Motor neuron (in vitro differentiated cells): ENCODE measurements at regions not wholly inside any gene's neighbourhood (a gene's known extent, or its start where the extent isn't known, plus 50 kb on each side); places are given as distances from the start of the nearest gene placed in this dataset.
"Not testable (repeated sequence)": the region's sequence is repeated elsewhere in the genome, so short reads cannot be mapped to it uniquely, and the experiment has no call there.

Experiments used
- ATAC-seq, 8 experiments: fragments of 200-7000 bp; cut with Tn5 transposase; replicated peaks in 6 of 8; 2 replicates each; pipeline ENCODE4 v1.8.0; 2021; ENCODE audit warnings: mild to moderate bottlenecking in 8 of 8, moderate library complexity in 8 of 8
- H3K27ac ChIP-seq, 2 donors: fragments of 250-450 bp; sonication (Bioruptor Pico); 2 replicates each; pipeline ENCODE4 v1.9.0; 2021; ENCODE audit warnings: antibody characterized with exemption in 2 of 2, mild to moderate bottlenecking in 2 of 2, moderate library complexity in 1 of 2
- H3K4me1 ChIP-seq, 2 donors: fragments of 250-450 bp; sonication (Bioruptor Pico); replicated peaks in 1 of 2; 2 replicates each; pipeline ENCODE4 v1.6.1; 2021; ENCODE audit warnings: antibody characterized with exemption in 2 of 2, mild to moderate bottlenecking in 2 of 2, moderate library complexity in 1 of 2
- H3K4me3 ChIP-seq, 5 donors: fragments of 250-450 bp; sonication (Bioruptor Pico); 2 replicates each; pipeline ENCODE4 v1.9.0; 2021; ENCODE audit warnings: antibody characterized with exemption in 5 of 5, mild to moderate bottlenecking in 5 of 5, moderate library complexity in 4 of 5
- WGBS, 10 experiments: fragments of 450-650 bp; shearing (Covaris generic); methylation state at CpG; one replicate each; pipeline ENCODE4 v1.0.0; 2022; 5-methylcytosine and 5-hydroxymethylcytosine counted together
- in situ Hi-C, 9 experiments: fragments of 400-800 bp; cut with MboI; loops; one replicate each; pipeline ENCODE4 v1.15.0; 2021; ENCODE audit warnings: low sequenced_read_pairs in 9 of 9, low pct_unique_long_range_greater_than_20kb in 2 of 9; ENCODE audit not compliant: unreplicated experiment in 9 of 9

DNA sequence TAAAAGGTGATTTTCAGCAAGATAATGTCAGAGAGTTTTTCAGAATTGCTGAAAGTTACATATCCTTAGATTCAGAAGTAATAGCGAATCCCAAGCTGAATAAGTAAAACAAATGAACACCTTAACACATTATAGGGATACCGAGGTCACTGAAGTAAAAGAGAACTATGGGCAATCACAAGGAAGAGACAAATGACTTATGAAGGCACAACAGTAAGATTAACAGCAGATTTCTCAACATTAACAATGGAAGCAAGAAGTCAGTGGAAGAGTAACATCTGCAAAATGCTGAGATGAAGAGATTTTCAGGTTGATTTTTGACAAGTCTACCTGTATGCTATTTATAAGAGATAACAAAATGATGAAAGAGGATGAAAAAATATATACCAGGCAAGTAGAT lies 86.1 kb upstream of the EZR start:
- no peak overlapping the region for H3K27ac ChIP-seq
- 0 to 92% (median 70%) methylated on average over 2 of the region's 2 CpGs; no CpG with 5 or more reads in 1 of the 10 experiments for WGBS, 10 experiments
- in situ Hi-C loops, result no loop called here
- no peak for ATAC-seq
- H3K4me3 ChIP-seq, result no peak overlapping the region
- H3K4me1 ChIP-seq, result peaks cover 2 to 5% of the 10 kb centered on the region in 2 donors

DNA sequence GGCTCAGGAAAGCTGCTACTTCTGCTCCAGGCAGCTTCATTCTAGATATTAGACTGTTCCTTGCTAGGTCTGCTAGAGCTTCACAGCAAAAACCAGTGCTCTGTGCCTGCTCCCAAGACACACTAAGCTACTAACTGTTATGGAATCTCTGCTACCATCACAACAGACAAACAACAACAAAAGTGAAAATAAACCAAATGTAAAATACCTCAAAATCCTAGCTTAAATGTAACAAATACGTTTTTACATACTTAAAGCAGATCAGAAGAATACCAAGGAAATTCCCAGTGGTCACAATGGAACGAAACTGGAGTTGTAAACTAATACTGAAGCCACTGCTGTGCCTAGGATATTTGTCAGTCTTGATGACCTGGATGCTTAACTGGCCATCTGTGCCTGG lies 84.6 kb upstream of the EZR start:
- no peaks in the 10 kb centered on the region for H3K4me1 ChIP-seq
- no peak for ATAC-seq
- 6 to 100% (median 78%) methylated on average over 1 to 2 of the region's 2 CpGs; no CpG with 5 or more reads in 2 of the 10 experiments for WGBS, 10 experiments
- H3K4me3 ChIP-seq, result no peak overlapping the region
- H3K27ac ChIP-seq, result no peak overlapping the region
- in situ Hi-C loops, result no loop called here

DNA sequence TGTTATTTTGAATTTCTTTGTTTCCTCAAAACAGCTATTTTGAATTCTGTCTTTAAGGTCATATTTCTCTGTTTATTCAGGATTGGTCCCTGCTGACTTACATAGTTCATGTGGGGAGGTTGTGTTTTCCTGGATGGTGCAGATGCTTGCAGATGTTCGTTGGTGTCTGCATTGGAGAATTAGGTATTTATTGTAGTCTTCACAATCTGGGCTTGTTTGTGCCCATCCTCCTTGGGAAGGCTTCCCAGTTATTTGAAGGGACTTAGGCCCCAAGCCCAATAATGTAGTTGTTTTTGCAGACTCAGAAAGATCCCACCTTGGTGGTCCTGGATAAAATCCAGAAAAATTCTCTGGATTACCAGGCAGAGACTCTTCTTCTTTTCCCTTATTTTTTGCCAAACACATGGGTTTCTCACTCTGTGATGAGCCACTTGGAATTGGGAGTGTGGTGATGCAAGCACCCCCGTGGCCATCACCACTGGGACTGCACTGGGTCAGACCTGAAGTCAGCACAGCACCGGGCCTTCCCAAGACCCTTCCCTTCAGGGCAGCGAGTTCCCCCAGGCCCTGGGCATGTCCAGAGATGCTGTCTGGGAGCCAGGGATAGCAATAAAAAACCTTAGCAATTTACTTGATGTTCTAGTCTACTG lies 81.6 kb upstream of the EZR start:
- ATAC-seq, result no peak
- Histone ChIP-seq H3K4me3 (no peak overlapping the region), H3K4me1 (no peaks in the 10 kb centered on the region), H3K27ac (no peak overlapping the region)
- in situ Hi-C loops, result no loop called here
- WGBS, 10 experiments, result 39 to 93% (median 50%) methylated on average over 1 to 4 of the region's 4 CpGs; no CpG with 5 or more reads in 5 of the 10 experiments

DNA sequence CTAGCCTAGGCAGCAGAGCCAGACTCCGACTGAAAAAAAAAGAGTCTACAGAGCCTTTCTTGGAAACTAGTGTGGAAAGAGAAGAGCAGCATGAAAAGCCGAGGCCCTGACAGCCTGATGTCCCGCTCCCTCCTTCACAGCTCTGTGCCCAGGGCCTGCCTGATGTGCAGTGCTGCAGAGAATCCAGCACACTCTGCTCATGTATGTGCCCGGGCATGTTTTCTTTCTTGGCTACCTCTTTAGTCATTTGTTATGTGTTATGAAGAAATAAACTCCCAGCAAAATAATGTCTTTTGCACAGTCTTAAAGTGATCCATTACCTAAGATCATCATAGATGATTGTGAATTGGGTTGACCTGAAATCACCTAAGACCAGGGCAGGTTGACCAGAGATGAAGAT lies 78.1 kb upstream of the EZR start:
- in situ Hi-C loops, result no loop called here
- H3K4me1 ChIP-seq, result no peaks in the 10 kb centered on the region
- WGBS, 10 experiments, result 0 to 100% (median 100%) methylated on average over 1 to 2 of the region's 4 CpGs; no CpG with 5 or more reads in 5 of the 10 experiments
- H3K27ac ChIP-seq, result no peak overlapping the region
- no peak for ATAC-seq
- H3K4me3 ChIP-seq, result no peak overlapping the region

DNA sequence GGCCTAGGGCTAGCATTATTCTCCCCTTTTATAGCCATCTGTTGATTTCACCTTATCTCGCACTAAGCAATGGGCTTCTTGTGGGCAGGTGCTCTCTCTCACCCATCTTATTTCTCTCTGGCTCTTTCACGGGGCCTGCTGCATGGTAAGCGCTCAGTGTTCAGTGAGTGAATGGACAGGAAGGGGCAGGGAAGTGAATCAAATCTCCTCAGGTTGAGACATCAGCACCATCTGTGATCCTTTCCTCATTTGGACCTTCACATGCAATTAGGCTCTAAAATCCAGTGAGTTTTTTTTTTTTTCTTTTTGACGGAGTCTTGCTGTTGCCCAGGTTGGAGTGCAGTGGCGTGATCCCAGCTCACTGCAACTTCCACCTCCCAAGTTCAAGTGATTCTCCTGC lies 76.5 kb upstream of the EZR start:
- no peaks in the 10 kb centered on the region for H3K4me1 ChIP-seq
- no peak for ATAC-seq
- 60 to 100% (median 91%) methylated on average over 1 to 5 of the region's 5 CpGs; no CpG with 5 or more reads in 2 of the 10 experiments for WGBS, 10 experiments
- in situ Hi-C loops, result no loop called here
- H3K4me3 ChIP-seq, result no peak overlapping the region
- no peak overlapping the region for H3K27ac ChIP-seq

DNA sequence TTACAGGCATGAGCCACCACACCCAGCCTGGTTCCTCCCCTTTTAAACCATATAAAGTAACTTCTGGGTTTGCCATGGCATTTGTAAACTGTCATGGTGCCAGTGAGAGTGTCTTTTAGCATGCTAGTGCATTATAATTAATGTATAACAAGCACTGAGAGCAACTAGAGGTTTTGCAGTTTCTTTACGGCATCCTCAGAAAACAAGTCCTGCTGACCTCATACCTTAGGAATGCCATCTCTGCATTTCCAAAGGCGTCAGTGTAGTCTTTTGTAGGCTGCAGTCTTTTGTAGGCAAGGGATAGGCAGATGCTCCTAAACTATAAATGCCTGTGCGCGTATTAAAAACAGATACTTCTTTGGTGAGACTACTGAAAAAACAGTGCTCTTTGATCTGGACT lies 75.0 kb upstream of the EZR start:
- no peak overlapping the region for H3K27ac ChIP-seq
- no peaks in the 10 kb centered on the region for H3K4me1 ChIP-seq
- in situ Hi-C loops, result no loop called here
- H3K4me3 ChIP-seq, result no peak overlapping the region
- WGBS, 10 experiments, result 0 to 94% (median 40%) methylated on average over 1 to 4 of the region's 4 CpGs
- ATAC-seq, result peak; percentile 35 to 96 (median 77)

DNA sequence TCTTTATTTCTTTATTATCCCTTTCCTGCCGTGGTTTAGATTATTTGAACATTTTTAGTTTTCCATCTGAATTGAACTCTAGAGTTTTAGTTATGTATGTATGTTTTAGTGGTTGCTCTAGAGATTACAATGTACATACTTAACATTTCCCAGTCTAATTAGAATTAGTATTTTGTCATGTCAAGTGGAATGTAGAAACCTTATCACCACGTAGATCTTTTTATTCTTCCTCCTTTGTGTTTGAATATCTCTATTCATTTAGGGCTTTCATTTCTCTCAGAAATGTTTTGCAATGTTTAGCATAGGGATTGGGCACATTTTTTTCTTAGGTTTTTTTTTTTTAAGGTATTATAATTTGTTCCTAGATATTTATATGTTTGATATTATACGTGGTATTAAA lies 73.1 kb upstream of the EZR start:
- Histone ChIP-seq H3K4me1 (no peaks in the 10 kb centered on the region), H3K4me3 (no peak overlapping the region), H3K27ac (no peak overlapping the region)
- ATAC-seq, result peak in 2 of 8 experiments; percentile 42 to 44
- WGBS, 10 experiments, result 29 to 100% (median 65%) methylated on average over 2 to 3 of the region's 3 CpGs
- in situ Hi-C loops, result no loop called here

DNA sequence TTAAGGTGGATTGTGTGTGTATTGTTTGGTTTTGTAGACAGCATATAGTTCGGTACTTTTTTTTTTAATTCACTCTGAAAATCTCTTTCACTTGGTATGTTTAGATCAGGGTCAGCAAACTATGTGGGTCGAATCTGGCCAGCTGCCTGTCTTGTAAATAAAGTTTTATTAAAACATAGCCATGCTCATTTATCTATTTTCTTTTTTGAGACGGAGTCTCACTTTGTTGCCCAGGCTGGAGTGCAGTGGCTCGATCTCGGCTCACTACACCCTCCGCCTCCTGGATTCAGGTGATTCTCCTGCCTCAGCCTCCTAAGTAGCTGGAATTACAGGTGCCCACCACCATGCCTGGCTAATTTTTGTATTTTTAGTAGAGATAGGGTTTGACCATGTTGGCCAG lies 72.4 kb upstream of the EZR start:
- 88 to 100% (median 100%) methylated on average over 1 to 6 of the region's 6 CpGs; no CpG with 5 or more reads in 1 of the 10 experiments for WGBS, 10 experiments
- ATAC-seq, in situ Hi-C loops: not testable (repeated sequence)

DNA sequence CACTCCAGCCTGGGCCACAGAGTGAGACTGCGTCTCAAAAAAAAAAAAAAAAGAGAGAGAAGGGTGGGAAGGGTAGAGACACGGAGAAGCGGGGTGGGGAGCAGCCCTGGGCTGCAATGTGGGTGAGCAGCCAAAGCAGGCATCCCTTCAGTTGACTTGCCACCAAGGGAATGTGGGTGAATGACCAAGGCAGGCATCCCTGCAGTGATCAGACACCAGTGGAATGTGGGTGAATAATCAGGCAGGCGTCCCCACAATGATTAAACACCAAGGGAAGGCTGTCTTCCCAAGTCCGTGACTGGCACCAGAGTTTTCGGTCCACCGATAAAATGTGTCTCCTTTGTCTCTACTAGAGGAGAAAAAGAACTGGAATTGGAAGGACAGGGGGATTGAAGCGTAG lies 69.0 kb upstream of the EZR start:
- in situ Hi-C loops, H3K27ac ChIP-seq, H3K4me1 ChIP-seq, H3K4me3 ChIP-seq, ATAC-seq: not testable (repeated sequence)
- 73 to 100% (median 100%) methylated on average over 1 to 5 of the region's 8 CpGs; no CpG with 5 or more reads in 3 of the 10 experiments for WGBS, 10 experiments

More for the DNA sequence above, 72.4 kb upstream of the EZR start:
- H3K4me3 ChIP-seq, H3K27ac ChIP-seq, H3K4me1 ChIP-seq: not testable (repeated sequence)

DNA sequence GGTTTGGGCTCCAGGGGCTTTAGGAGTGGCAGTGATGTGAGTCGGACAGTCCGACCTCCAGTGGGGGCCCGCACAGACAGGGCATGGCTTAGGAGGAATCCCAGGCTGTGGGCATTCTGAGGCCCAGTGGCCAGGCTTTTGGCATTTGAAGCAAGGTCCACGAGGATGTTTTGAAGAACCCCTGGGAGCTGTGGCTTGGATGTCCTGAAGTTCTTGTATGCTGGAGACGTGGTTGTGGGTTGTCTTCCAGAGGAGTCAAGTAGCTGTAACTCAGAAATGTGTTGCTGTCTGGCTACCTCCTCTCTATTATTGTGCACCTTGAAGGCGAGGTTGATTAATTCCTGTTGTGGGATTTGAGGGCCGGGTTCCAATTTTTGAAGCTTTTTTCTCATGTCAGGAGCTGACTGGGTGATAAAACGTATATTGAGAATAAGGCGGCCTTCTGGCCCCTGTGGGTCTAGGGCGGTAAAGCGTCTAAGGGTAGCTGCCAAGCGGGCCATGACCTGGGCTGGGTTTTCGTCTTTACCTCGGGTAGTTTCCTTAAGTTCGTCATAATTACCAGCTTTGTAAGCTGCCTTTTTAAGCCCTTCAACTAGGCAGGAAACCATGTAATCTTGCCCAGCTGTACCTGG lies 67.3 kb upstream of the EZR start:
- H3K4me1 ChIP-seq, in situ Hi-C loops, ATAC-seq, H3K27ac ChIP-seq, H3K4me3 ChIP-seq: not testable (repeated sequence)
- 40 to 94% (median 87%) methylated on average over 1 to 9 of the region's 15 CpGs; no CpG with 5 or more reads in 3 of the 10 experiments for WGBS, 10 experiments

DNA sequence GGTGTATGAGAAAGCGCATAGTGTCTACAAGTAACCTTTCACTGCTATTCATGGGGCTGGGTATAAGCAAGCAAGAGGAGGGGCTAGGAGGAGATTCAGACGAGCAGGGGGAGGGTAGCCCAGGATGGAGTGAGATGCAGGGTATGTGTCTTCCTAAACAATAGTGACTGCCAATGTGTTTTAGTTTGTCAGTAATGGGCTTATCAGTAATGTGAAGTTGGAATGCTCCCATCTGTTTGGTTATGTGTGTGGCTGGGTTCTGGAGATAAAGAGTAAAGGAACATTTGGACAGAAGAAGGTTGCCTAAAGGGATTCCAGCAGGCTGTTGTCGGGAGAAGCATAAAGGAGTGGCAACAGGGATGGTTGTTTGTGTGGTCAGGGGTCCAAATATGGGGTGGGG lies 62.7 kb upstream of the EZR start:
- H3K27ac ChIP-seq, H3K4me3 ChIP-seq, ATAC-seq, H3K4me1 ChIP-seq, in situ Hi-C loops: not testable (repeated sequence)
- WGBS, 10 experiments, result 22 to 100% (median 93%) methylated on average over 1 to 3 of the region's 3 CpGs; no CpG with 5 or more reads in 4 of the 10 experiments

DNA sequence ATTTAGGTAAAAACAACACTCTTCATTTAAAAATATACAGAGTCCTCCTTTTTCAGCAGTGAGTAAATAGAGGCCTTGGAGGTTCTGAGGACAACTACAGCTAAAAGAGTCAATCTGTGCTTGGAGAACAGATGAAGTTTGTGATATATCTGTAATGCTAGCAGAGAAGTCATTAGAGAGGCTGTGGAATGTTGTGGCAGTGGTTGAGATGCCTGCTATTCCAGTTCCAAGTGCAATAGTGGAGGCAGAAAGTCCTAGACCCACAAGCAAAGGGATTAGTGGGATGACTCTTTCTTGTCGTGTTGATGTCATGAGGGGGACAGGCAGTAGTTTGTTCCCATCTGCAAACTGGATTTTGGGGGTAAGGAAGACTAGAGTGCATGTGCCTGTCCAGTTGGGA lies 62.1 kb upstream of the EZR start:
- WGBS, 10 experiments, result 40 to 80% methylated on average over 1 of the region's 1 CpG; no CpG with 5 or more reads in 8 of the 10 experiments
- ATAC-seq, H3K27ac ChIP-seq, H3K4me3 ChIP-seq, in situ Hi-C loops, H3K4me1 ChIP-seq: not testable (repeated sequence)

DNA sequence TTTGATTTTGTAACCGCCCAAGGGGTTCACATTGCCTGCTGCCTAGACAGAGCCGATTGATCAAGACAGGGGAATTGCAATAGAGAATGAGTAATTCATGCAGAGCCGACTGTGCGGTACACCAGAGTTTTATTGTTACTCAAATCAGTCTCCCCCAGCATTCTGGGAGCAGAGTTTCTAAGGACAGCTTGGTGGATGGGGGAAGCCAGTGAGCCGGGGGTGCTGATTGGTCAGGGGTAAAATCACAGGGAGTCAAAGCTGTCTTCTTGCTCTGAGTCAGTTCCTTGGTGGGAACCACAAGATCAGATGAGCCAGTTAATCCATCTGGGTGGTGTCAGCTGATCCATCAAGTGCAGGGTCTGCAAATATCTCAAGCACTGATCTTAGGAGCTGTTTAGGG lies 60.0 kb upstream of the EZR start:
- Histone ChIP-seq H3K27ac (no peak overlapping the region), H3K4me3 (no peak overlapping the region), H3K4me1 (peaks cover 0 to 4% of the 10 kb centered on the region in 2 donors)
- ATAC-seq, result no peak
- in situ Hi-C loops, result no loop called here
- 73 to 100% (median 82%) methylated on average over 1 to 5 of the region's 5 CpGs; no CpG with 5 or more reads in 2 of the 10 experiments for WGBS, 10 experiments

DNA sequence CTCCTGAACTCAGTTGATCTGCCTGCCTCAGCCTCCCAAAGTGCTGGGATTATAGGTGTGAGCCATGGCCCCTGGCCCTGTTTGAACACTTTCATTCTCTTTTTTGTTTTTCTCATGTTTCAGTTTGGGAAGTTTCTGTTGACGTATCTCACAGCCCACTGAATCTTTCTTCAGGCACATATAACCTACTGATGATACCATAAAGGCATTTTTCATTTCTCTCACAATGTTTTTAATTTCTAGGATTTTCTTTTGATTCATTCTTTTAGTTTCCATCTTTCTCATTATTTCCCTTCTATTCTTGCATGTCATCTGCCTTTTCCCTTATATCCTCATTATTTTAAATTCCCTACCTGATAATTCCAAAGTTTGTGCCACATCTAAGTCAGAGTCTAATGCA lies 58.5 kb upstream of the EZR start:
- no peak overlapping the region for H3K4me3 ChIP-seq
- H3K4me1 ChIP-seq, result peaks cover 0 to 4% of the 10 kb centered on the region in 2 donors
- H3K27ac ChIP-seq, result no peak overlapping the region
- ATAC-seq, result no peak
- in situ Hi-C loops, result no loop called here
- 88 to 100% (median 100%) methylated on average over 1 of the region's 1 CpG; no CpG with 5 or more reads in 1 of the 10 experiments for WGBS, 10 experiments
